GM12865 (cell line): ENCODE measurements at regions not wholly inside any gene's neighbourhood (a gene's known extent, or its start where the extent isn't known, plus 50 kb on each side); places are given as distances from the start of the nearest gene placed in this dataset.

Experiments
- DNase-seq: peaks from one replicate; pipeline ENCODE4 v3.0.0; 2010; ENCODE audit warnings: low read depth
- H3K4me3 ChIP-seq: 2 replicates; pipeline ENCODE4 v1.5.1; 2011; ENCODE audit warnings: mild to moderate bottlenecking, low read depth, low read length, control low read depth
- CTCF ChIP-seq: IDR thresholded peaks from 2 replicates; pipeline ENCODE4 v1.5.1; 2011; ENCODE audit warnings: low read length, control low read depth, low read depth, inconsistent platforms; ENCODE audit not compliant: insufficient read depth; ENCODE audit errors: missing control alignments

DNA sequence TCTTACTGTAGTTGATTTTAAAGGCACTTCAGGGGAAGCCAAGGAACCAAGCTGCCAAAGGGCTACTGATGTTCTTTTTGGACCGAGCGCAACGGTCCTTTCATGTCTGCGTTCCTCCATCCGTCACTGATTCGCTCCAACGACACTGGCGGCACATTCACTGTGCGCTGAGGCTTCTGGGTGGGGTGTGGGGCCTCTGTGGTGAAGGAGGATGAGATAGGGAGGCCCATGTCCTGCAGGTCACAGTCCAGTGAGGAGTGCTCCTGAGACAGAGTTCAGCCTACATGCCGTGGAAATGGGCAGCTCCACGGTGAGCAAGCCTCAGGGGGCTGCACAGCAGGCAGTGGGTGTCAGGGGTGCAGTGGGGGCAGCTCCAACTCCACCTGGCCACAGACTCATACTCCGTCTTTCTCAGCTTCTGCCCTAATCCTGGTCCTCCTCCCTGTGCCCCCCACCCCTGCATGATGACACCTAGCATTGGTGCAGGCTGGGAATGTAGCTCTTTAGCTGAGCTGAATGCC lies 87.8 kb upstream of the SHANK2 start:
- no peak for TF ChIP-seq CTCF
- DNase-seq: no peak
- H3K4me3 ChIP-seq: no peak overlapping the region

GRCh38 chr11:71339396-71339881 lies 87.1 kb upstream of the SHANK2 start:
- no peak overlapping the region for H3K4me3 ChIP-seq
- TF ChIP-seq CTCF: no peak
- DNase-seq: no peak

- no peak overlapping the region for H3K4me3 ChIP-seq
- DNase-seq: no peak
- no peak for TF ChIP-seq CTCF
Observed at GRCh38 chr11:71338801-71339395, 86.5 kb upstream of the SHANK2 start.

DNA sequence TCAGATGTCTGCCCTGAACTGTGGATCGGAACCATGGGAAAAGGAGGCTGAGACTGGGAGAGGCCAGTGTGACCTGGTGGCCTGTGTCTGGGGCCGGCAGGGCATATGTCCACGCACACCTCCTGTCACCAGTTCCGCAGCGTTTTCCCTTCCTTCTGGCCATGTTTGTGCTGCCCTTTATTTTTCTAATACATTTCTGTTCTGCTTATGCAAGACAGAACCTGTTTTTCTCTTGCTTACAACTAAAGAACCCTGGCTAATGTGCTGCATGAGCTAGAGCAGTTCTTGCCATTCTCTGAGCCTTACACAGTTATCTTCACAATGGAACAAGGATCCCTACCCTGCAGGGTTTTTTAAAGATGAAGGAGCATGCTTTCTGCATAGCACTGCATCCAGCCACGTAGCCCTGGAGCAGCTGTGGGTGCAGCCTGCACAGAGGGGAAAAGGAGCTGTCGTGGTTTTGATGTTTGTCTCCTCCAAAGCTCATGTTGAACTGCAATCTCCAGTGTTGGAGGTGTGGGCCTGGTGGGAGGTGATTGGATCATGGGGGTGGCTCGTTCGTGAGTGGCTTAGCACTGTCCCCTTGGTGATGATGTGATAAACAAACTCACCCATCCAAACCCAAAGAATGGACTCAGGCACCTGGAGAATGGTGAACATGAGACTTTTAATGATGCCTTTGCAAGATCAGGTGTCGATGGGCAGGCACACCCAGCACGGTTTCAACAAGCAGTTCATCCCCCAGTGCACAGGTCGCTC lies 84.8 kb upstream of the SHANK2 start:
- TF ChIP-seq CTCF: no peak

DNA sequence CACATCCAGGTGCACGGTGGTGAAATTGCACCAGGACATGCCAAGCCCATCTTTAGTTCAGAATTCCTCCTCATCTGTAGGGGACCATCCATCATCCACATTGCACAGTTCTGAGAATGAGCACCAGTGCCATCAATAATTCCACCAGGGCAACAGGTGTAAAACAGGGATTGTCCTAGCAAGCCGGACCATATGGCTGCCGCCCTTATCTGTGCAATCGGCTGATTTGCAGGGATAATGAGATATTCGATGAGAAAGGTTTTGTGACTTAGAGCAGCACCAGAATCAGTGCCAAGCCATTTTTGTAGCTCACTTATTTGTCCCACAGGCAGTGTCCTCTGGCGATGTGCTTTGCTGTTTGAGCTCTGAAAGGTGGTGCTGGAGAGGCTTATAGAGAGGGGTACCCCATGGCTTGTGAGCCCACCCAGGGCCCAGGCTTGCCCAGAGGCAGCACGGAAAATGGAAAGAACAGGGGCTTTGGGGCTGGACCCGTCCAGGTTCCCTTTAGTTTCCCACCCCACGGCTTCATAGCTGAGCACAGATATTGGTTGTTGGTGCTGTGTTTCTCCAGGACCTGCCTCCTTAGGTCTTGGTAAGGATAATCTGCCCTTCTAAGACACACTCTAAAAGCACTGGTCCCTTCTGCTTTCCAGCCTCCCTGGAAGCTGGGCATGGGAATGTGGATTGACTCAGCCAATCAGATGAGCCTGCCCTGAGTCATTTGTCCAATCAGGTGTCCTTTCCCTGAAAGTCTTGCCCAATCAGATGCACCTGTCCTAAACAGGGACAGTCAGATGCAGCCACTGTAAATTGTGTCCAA lies 84.0 kb upstream of the SHANK2 start:
- TF ChIP-seq CTCF: no peak
- no peak for DNase-seq
- no peak overlapping the region for H3K4me3 ChIP-seq

More for the DNA sequence above, 84.8 kb upstream of the SHANK2 start:
- no peak overlapping the region for H3K4me3 ChIP-seq
- no peak for DNase-seq

DNA sequence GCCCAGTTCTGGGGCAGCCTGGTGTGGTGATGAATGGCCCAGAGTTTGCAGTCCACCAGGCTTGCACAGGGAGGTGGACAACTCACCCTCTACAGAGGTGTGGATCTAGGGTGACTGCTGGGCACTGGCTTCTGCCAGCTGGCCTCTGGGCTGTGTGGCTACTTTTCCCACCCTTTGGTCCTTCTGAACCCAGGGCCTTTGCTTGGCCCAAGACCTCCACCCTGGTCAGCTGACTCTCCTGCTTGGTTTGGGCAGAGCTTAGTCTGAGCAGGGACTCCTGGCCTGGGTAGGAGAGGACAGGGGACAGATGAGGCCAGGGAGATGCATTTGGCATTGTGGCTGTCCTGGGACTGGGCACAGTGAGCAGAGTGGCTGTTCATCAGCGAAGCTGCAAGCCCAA lies 83.0 kb upstream of the SHANK2 start:
- TF ChIP-seq CTCF: no peak
- H3K4me3 ChIP-seq: no peak overlapping the region
- no peak for DNase-seq
